H9 (cell line): ENCODE measurements at regions not wholly inside any gene's neighbourhood (a gene's known extent, or its start where the extent isn't known, plus 50 kb on each side); places are given as distances from the start of the nearest gene placed in this dataset.

ENCODE experiments used
- DNase-seq: peaks from one replicate; pipeline ENCODE4 v3.0.0-alpha.2; 2017
- H2AFZ ChIP-seq: one replicate; pipeline ENCODE4 v1.6.1; 2013; ENCODE audit warnings: mild to moderate bottlenecking, low read length, control low read depth, moderate library complexity
- H2AK5ac ChIP-seq: 2 replicates; pipeline ENCODE4 v1.6.1; 2013; ENCODE audit warnings: low read length, control low read depth, mixed read lengths; ENCODE audit not compliant: insufficient read length
- H2BK120ac ChIP-seq: one replicate; pipeline ENCODE4 v1.6.1; 2013; ENCODE audit warnings: low read depth, mild to moderate bottlenecking, low read length, control low read depth, inconsistent platforms; ENCODE audit not compliant: poor library complexity, severe bottlenecking
- H2BK12ac ChIP-seq: 2 replicates; pipeline ENCODE4 v1.6.1; 2013; ENCODE audit warnings: low read length, control low read depth, mixed read lengths, low read depth; ENCODE audit not compliant: insufficient read length
- H2BK15ac ChIP-seq: 2 replicates; pipeline ENCODE4 v1.6.1; 2013; ENCODE audit warnings: low read depth, low read length, control low read depth
- H2BK20ac ChIP-seq: one replicate; pipeline ENCODE4 v1.6.1; 2013; ENCODE audit warnings: low read depth, mild to moderate bottlenecking, low read length, control low read depth, inconsistent platforms; ENCODE audit not compliant: poor library complexity, severe bottlenecking
- H2BK5ac ChIP-seq: 2 replicates; pipeline ENCODE4 v1.6.1; 2013; ENCODE audit warnings: low read length, control low read depth, mixed read lengths; ENCODE audit not compliant: insufficient read length
- H3K14ac ChIP-seq: 2 replicates; pipeline ENCODE4 v1.6.1; 2013; ENCODE audit warnings: low read length, control low read depth; ENCODE audit not compliant: insufficient read depth
- H3K18ac ChIP-seq: 2 replicates; pipeline ENCODE4 v1.6.1; 2013; ENCODE audit warnings: low read depth, mild to moderate bottlenecking, mixed read lengths, low read length, control low read depth; ENCODE audit not compliant: insufficient read length
- H3K23ac ChIP-seq: 2 replicates; pipeline ENCODE4 v1.6.1; 2013; ENCODE audit warnings: low read length, control low read depth, mixed read lengths, low read depth; ENCODE audit not compliant: insufficient read length
- H3K23me2 ChIP-seq: 2 replicates; pipeline ENCODE4 v1.6.1; 2013; ENCODE audit warnings: low read depth, mild to moderate bottlenecking, mixed read lengths, low read length, control low read depth; ENCODE audit not compliant: insufficient read length, poor library complexity, severe bottlenecking
- H3K27ac ChIP-seq: 2 replicates; pipeline ENCODE4 v1.5.1; 2013; ENCODE audit warnings: low read length, control low read depth, mixed read lengths, low read depth; ENCODE audit not compliant: insufficient read length
- H3K27me3 ChIP-seq: 2 replicates; pipeline ENCODE4 v1.6.1; 2013; ENCODE audit warnings: low read length, control low read depth, inconsistent platforms; ENCODE audit not compliant: insufficient read depth
- H3K4ac ChIP-seq: 2 replicates; pipeline ENCODE4 v1.6.1; 2013; ENCODE audit warnings: low read depth, mild to moderate bottlenecking, control low read depth, inconsistent platforms, low read length, moderate library complexity
- H3K4me1 ChIP-seq: 2 replicates; pipeline ENCODE4 v1.6.1; 2013; ENCODE audit warnings: low read length, control low read depth, inconsistent platforms; ENCODE audit not compliant: insufficient read depth
- H3K4me2 ChIP-seq: 2 replicates; pipeline ENCODE4 v1.6.1; 2013; ENCODE audit warnings: low read length, control low read depth, mixed read lengths; ENCODE audit not compliant: insufficient read length, insufficient read depth
- H3K56ac ChIP-seq: 2 replicates; pipeline ENCODE4 v1.6.1; 2013; ENCODE audit warnings: low read depth, mild to moderate bottlenecking, mixed read lengths, low read length, control low read depth; ENCODE audit not compliant: insufficient read length
- H3K79me1 ChIP-seq: 2 replicates; pipeline ENCODE4 v1.6.1; 2013; ENCODE audit warnings: low read depth, mild to moderate bottlenecking, moderate library complexity, low read length, control low read depth, inconsistent platforms; ENCODE audit not compliant: insufficient read depth, poor library complexity, severe bottlenecking
- H3K79me2 ChIP-seq: 2 replicates; pipeline ENCODE4 v1.6.1; 2013; ENCODE audit warnings: low read length, control low read depth, inconsistent platforms; ENCODE audit not compliant: insufficient read depth
- H3K9ac ChIP-seq: 2 replicates; pipeline ENCODE4 v1.6.1; 2013; ENCODE audit warnings: low read length, control low read depth, mixed read lengths; ENCODE audit not compliant: insufficient read length; ENCODE audit errors: extremely low read depth
- H3K9me3 ChIP-seq: one replicate; pipeline ENCODE4 v1.6.1; 2013; ENCODE audit warnings: low read depth, low read length, inconsistent platforms; ENCODE audit not compliant: control insufficient read depth
- H3T11ph ChIP-seq: one replicate; pipeline ENCODE4 v1.6.1; 2013; ENCODE audit warnings: mild to moderate bottlenecking, low read length, control low read depth, inconsistent platforms
- H4K20me1 ChIP-seq: one replicate; pipeline ENCODE4 v1.6.1; 2013; ENCODE audit not compliant: control insufficient read depth, insufficient read length, insufficient read depth
- H4K5ac ChIP-seq: 2 replicates; pipeline ENCODE4 v1.6.1; 2013; ENCODE audit warnings: low read depth, mild to moderate bottlenecking, mixed read lengths, low read length, control low read depth; ENCODE audit not compliant: insufficient read length
- H4K8ac ChIP-seq: replicated peaks from 2 replicates; pipeline ENCODE4 v1.6.1; 2013; ENCODE audit warnings: low read length, control low read depth, mixed read lengths, low read depth; ENCODE audit not compliant: insufficient read length
- H4K91ac ChIP-seq: 2 replicates; pipeline ENCODE4 v1.6.1; 2013; ENCODE audit warnings: low read depth, mild to moderate bottlenecking, moderate library complexity, mixed read lengths, low read length, control low read depth; ENCODE audit not compliant: insufficient read length
- H3K27ac Mint-ChIP-seq, 3 experiments: 2 replicates in 2 of 3; 3 replicates in 1 of 3; pipeline ENCODE4 v1.8.0; 2020 to 2021; ENCODE audit warnings: mixed read lengths in 3 of 3, mild to moderate bottlenecking in 1 of 3, moderate library complexity in 1 of 3
- H3K27me3 Mint-ChIP-seq: 2 replicates; pipeline ENCODE4 v1.8.0; 2021; ENCODE audit warnings: low read depth, mild to moderate bottlenecking, moderate library complexity, mixed read lengths
- H3K36me3 Mint-ChIP-seq, 3 experiments: 2 replicates in 2 of 3; 3 replicates in 1 of 3; pipeline ENCODE4 v1.8.0; 2020 to 2021; ENCODE audit warnings: low read depth in 3 of 3, mixed read lengths in 3 of 3; ENCODE audit not compliant: insufficient read depth in 1 of 3
- H3K4me1 Mint-ChIP-seq, 2 experiments: 2 replicates each; pipeline ENCODE4 v1.8.0; 2020; ENCODE audit warnings: mixed read lengths in 2 of 2
- H3K4me3 Mint-ChIP-seq, 2 experiments: 2 replicates in 1 of 2; 3 replicates in 1 of 2; pipeline ENCODE4 v1.8.0; 2020 to 2021; ENCODE audit warnings: mild to moderate bottlenecking in 2 of 2, mixed read lengths in 2 of 2, moderate library complexity in 1 of 2
- H3K9me3 Mint-ChIP-seq, 2 experiments: 2 replicates in 1 of 2; 3 replicates in 1 of 2; pipeline ENCODE4 v1.8.0; 2020; ENCODE audit warnings: mild to moderate bottlenecking in 2 of 2, mixed read lengths in 2 of 2, moderate library complexity in 1 of 2
- whole genome bisulfite sequencing: extraction: QIAGEN DNeasy Blood & Tissue Kit; methylation state at CpG from one replicate; pipeline ENCODE4 v1.1.7; 2013; ENCODE audit warnings: missing lambda C conversion rate, low lambda C conversion rate, mixed read lengths; ENCODE audit not compliant: insufficient read length; ENCODE audit errors: extremely low coverage; 5-methylcytosine and 5-hydroxymethylcytosine counted together
- TF ChIP-seq, protein P1 (sequence below): fragments of 200-600 bp; sonication (generic); conservative IDR thresholded peaks from 3 replicates; pipeline ENCODE4 v1.8.0; 2021; ENCODE audit warnings: antibody characterized with exemption, mild to moderate bottlenecking

DNA sequence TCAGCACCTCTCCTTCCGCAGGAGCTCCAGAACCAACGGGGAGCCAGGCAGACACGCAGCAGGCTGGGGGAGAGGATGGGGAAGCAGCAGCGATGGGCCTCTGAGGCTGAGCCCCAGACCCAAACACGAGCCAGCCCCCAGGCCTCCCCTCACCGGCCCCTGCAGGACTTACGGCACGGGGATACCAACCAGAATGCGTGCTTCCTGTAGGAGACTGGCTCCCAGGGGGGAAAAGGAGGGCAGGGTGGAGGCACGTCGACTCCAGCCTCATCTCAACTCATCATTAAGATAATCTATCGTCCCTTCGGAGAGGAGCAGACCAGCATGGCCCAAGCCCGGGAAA lies 495.1 kb upstream of the MYT1L start:
- Histone ChIP-seq H3K23ac (no peak overlapping the region), H3K79me1 (no peaks in the 10 kb centered on the region), H2AFZ (no peak overlapping the region), H3K9ac (no peak overlapping the region), H3K4me1 (no peaks in the 10 kb centered on the region), H3K4me2 (no peak overlapping the region), H2AK5ac (no peak overlapping the region), H3K27me3 (no peaks in the 10 kb centered on the region), H3K27ac (no peak overlapping the region), H3K4ac (no peak overlapping the region), H3T11ph (no peak overlapping the region), H3K14ac (no peak overlapping the region), H3K79me2 (no peaks in the 10 kb centered on the region), H3K18ac (no peak overlapping the region), H2BK15ac (no peak overlapping the region), H4K20me1 (no peaks in the 10 kb centered on the region), H2BK5ac (no peak overlapping the region), H2BK120ac (no peak overlapping the region), H2BK12ac (no peak overlapping the region), H4K91ac (no peak overlapping the region), H3K9me3 (no peaks in the 10 kb centered on the region), H4K8ac (no peak overlapping the region), H3K23me2 (no peaks in the 10 kb centered on the region), H3K56ac (no peak overlapping the region), H4K5ac (no peak overlapping the region), H2BK20ac (no peak overlapping the region)
- H3K36me3 Mint-ChIP-seq, result peaks cover 0 to 4% (median 3%) of the 10 kb centered on the region in 3 experiments; a peak in 2 of 7 replicates
- H3K4me3 Mint-ChIP-seq, result no peak overlapping the region
- peaks cover 4 to 20% of the 10 kb centered on the region in 2 experiments for H3K9me3 Mint-ChIP-seq
- DNase-seq, result peak; percentile 22
- no CpG with 5 or more reads among the region's 14 CpGs for WGBS
- TF ChIP-seq, protein P1, sequence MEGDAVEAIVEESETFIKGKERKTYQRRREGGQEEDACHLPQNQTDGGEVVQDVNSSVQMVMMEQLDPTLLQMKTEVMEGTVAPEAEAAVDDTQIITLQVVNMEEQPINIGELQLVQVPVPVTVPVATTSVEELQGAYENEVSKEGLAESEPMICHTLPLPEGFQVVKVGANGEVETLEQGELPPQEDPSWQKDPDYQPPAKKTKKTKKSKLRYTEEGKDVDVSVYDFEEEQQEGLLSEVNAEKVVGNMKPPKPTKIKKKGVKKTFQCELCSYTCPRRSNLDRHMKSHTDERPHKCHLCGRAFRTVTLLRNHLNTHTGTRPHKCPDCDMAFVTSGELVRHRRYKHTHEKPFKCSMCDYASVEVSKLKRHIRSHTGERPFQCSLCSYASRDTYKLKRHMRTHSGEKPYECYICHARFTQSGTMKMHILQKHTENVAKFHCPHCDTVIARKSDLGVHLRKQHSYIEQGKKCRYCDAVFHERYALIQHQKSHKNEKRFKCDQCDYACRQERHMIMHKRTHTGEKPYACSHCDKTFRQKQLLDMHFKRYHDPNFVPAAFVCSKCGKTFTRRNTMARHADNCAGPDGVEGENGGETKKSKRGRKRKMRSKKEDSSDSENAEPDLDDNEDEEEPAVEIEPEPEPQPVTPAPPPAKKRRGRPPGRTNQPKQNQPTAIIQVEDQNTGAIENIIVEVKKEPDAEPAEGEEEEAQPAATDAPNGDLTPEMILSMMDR, result no peak
- no peak overlapping the region for H3K27ac Mint-ChIP-seq
- H3K27me3 Mint-ChIP-seq, result peaks cover 3% of the 10 kb centered on the region
- H3K4me1 Mint-ChIP-seq, result peaks cover 0 to under 1% of the 10 kb centered on the region in 2 experiments; a peak in 1 of 4 replicates
